WTC11 (cell line): ENCODE measurements at regions not wholly inside any gene's neighbourhood (a gene's known extent, or its start where the extent isn't known, plus 50 kb on each side); places are given as distances from the start of the nearest gene placed in this dataset.

Source experiments
- ATAC-seq: fragments of 200-7000 bp; cut with Tn5 transposase; 2 replicates; pipeline ENCODE4 v1.10.0; 2021; ENCODE audit warnings: mild to moderate bottlenecking, moderate library complexity
- CTCF ChIA-PET: fragments of 300-600 bp; sonication (Branson Sonifier 250); formaldehyde crosslinking; loops from one replicate; lab custom pipeline; 2021; ENCODE audit warnings: antibody characterized with exemption; lab: Charles Lee
- POLR2A ChIA-PET: fragments of 350-600 bp; sonication (Branson Sonifier 250); formaldehyde crosslinking; loops from one replicate; lab custom pipeline; 2021; ENCODE audit warnings: antibody characterized with exemption; lab: Charles Lee
- DNase-seq: peaks from one replicate; pipeline ENCODE4 v3.0.0; 2021; ENCODE audit warnings: low spot score
- H3K27ac Mint-ChIP-seq: 2 replicates; pipeline ENCODE4 v1.8.0; 2021; ENCODE audit warnings: mixed read lengths
- H3K27me3 Mint-ChIP-seq: 2 replicates; pipeline ENCODE4 v1.8.0; 2021; ENCODE audit warnings: low read depth, mild to moderate bottlenecking, moderate library complexity, mixed read lengths
- H3K36me3 Mint-ChIP-seq: 2 replicates; pipeline ENCODE4 v1.8.0; 2021; ENCODE audit warnings: mixed read lengths
- H3K4me1 Mint-ChIP-seq: 2 replicates; pipeline ENCODE4 v1.8.0; 2022; ENCODE audit warnings: mixed read lengths
- H3K4me3 Mint-ChIP-seq: 2 replicates; pipeline ENCODE4 v1.8.0; 2021; ENCODE audit warnings: mild to moderate bottlenecking, moderate library complexity, mixed read lengths
- H3K9me3 Mint-ChIP-seq: 2 replicates; pipeline ENCODE4 v1.8.0; 2021; ENCODE audit warnings: mixed read lengths
- EMX1 ChIP-seq: fragments of 250-450 bp; sonication (Bioruptor Pico); IDR thresholded peaks from 2 replicates; pipeline ENCODE4 v1.8.0; 2021; ENCODE audit warnings: mild to moderate bottlenecking
- FOXJ3 ChIP-seq: sonication (generic); formaldehyde crosslinking; IDR thresholded peaks from 2 replicates; pipeline ENCODE4 v1.9.0; 2021; ENCODE audit warnings: missing genetic modification reagents, mild to moderate bottlenecking, borderline replicate concordance
- FOXP1 ChIP-seq: sonication (generic); formaldehyde crosslinking; IDR thresholded peaks from 2 replicates; pipeline ENCODE4 v1.8.0; 2022; ENCODE audit warnings: missing genetic modification reagents, mild to moderate bottlenecking, moderate library complexity, borderline replicate concordance
- GRHL2 ChIP-seq: fragments of 250-450 bp; sonication (Bioruptor Pico); IDR thresholded peaks from 2 replicates; pipeline ENCODE4 v1.8.0; 2022; ENCODE audit warnings: mild to moderate bottlenecking, moderate library complexity; ENCODE audit not compliant: insufficient replicate concordance, severe bottlenecking
- IRF1 ChIP-seq: sonication (generic); formaldehyde crosslinking; IDR thresholded peaks from 2 replicates; pipeline ENCODE4 v1.8.0; 2023; ENCODE audit warnings: missing genetic modification reagents
- IRF2 ChIP-seq: sonication (generic); formaldehyde crosslinking; IDR thresholded peaks from 2 replicates; pipeline ENCODE4 v1.8.0; 2022; ENCODE audit warnings: low read depth, missing genetic modification reagents, borderline replicate concordance
- JUN ChIP-seq: sonication (generic); formaldehyde crosslinking; IDR thresholded peaks from 2 replicates; pipeline ENCODE4 v1.8.0; 2023; ENCODE audit warnings: mild to moderate bottlenecking, missing genetic modification reagents
- KAT7 ChIP-seq: sonication (generic); formaldehyde crosslinking; IDR thresholded peaks from 2 replicates; pipeline ENCODE4 v1.8.1; 2023; ENCODE audit warnings: missing genetic modification reagents, mild to moderate bottlenecking, borderline replicate concordance
- MXD4 ChIP-seq: fragments of 250-450 bp; sonication (Bioruptor Pico); IDR thresholded peaks from 2 replicates; pipeline ENCODE4 v1.8.0; 2021; ENCODE audit warnings: mild to moderate bottlenecking, moderate library complexity, borderline replicate concordance
- NFYB ChIP-seq: sonication (generic); formaldehyde crosslinking; conservative IDR thresholded peaks from 2 replicates; pipeline ENCODE4 v1.8.0; 2022; ENCODE audit warnings: low read depth, missing genetic modification reagents
- PRDM15 ChIP-seq: sonication (generic); formaldehyde crosslinking; IDR thresholded peaks from 2 replicates; pipeline ENCODE4 v1.8.0; 2022; ENCODE audit warnings: missing genetic modification reagents
- PRRX2 ChIP-seq: fragments of 250-450 bp; sonication (Bioruptor Pico); IDR thresholded peaks from 2 replicates; pipeline ENCODE4 v1.8.0; 2021; ENCODE audit warnings: mild to moderate bottlenecking
- RELA ChIP-seq: sonication (generic); formaldehyde crosslinking; IDR thresholded peaks from 2 replicates; pipeline ENCODE4 v1.8.1; 2022; ENCODE audit warnings: missing genetic modification reagents, mild to moderate bottlenecking, borderline replicate concordance
- SP1 ChIP-seq: sonication (generic); formaldehyde crosslinking; conservative IDR thresholded peaks from 2 replicates; pipeline ENCODE4 v1.8.1; 2022; ENCODE audit warnings: missing genetic modification reagents
- TP53 ChIP-seq: sonication (generic); formaldehyde crosslinking; IDR thresholded peaks from 2 replicates; pipeline ENCODE4 v1.8.1; 2023; ENCODE audit warnings: mild to moderate bottlenecking, missing genetic modification reagents
- ZNF263 ChIP-seq: sonication (generic); formaldehyde crosslinking; IDR thresholded peaks from 2 replicates; pipeline ENCODE4 v1.8.1; 2022; ENCODE audit warnings: low read depth, mild to moderate bottlenecking, moderate library complexity, missing genetic modification reagents
- ZNF425 ChIP-seq: fragments of 250-450 bp; sonication (Bioruptor Pico); conservative IDR thresholded peaks from 2 replicates; pipeline ENCODE4 v1.9.0; 2021; ENCODE audit warnings: mild to moderate bottlenecking
- TF ChIP-seq, protein P1 (sequence below): sonication (generic); formaldehyde crosslinking; IDR thresholded peaks from 2 replicates; pipeline ENCODE4 v1.8.0; 2022; ENCODE audit warnings: mild to moderate bottlenecking, missing genetic modification reagents
- TF ChIP-seq, protein P2 (sequence below): fragments of 250-450 bp; sonication (Bioruptor Pico); IDR thresholded peaks from 2 replicates; pipeline ENCODE4 v1.9.0; 2021; ENCODE audit warnings: mild to moderate bottlenecking
- TF ChIP-seq, protein P3 (sequence below): sonication (generic); formaldehyde crosslinking; IDR thresholded peaks from 2 replicates; pipeline ENCODE4 v1.8.0; 2023; ENCODE audit warnings: mild to moderate bottlenecking, missing genetic modification reagents
- TF ChIP-seq, protein P4 (sequence below): fragments of 250-450 bp; sonication (Bioruptor Pico); IDR thresholded peaks from 2 replicates; pipeline ENCODE4 v1.9.0; 2021; ENCODE audit warnings: moderate library complexity, mild to moderate bottlenecking, inconsistent platforms, borderline replicate concordance

- ATAC-seq (0 out of 2 replicates have a peak, but pooled peaks have one; percentile 5), DNase-seq (no peak)
- TF ChIP-seq, protein P1, sequence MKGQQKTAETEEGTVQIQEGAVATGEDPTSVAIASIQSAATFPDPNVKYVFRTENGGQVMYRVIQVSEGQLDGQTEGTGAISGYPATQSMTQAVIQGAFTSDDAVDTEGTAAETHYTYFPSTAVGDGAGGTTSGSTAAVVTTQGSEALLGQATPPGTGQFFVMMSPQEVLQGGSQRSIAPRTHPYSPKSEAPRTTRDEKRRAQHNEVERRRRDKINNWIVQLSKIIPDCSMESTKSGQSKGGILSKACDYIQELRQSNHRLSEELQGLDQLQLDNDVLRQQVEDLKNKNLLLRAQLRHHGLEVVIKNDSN = no peak
- TF ChIP-seq EMX1 (CRISPR knock-in tag) (no peak), ZNF263 (CRISPR knock-in tag) (no peak)
- TF ChIP-seq, protein P2, sequence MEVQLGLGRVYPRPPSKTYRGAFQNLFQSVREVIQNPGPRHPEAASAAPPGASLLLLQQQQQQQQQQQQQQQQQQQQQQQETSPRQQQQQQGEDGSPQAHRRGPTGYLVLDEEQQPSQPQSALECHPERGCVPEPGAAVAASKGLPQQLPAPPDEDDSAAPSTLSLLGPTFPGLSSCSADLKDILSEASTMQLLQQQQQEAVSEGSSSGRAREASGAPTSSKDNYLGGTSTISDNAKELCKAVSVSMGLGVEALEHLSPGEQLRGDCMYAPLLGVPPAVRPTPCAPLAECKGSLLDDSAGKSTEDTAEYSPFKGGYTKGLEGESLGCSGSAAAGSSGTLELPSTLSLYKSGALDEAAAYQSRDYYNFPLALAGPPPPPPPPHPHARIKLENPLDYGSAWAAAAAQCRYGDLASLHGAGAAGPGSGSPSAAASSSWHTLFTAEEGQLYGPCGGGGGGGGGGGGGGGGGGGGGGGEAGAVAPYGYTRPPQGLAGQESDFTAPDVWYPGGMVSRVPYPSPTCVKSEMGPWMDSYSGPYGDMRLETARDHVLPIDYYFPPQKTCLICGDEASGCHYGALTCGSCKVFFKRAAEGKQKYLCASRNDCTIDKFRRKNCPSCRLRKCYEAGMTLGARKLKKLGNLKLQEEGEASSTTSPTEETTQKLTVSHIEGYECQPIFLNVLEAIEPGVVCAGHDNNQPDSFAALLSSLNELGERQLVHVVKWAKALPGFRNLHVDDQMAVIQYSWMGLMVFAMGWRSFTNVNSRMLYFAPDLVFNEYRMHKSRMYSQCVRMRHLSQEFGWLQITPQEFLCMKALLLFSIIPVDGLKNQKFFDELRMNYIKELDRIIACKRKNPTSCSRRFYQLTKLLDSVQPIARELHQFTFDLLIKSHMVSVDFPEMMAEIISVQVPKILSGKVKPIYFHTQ = no peak
- H3K27me3 Mint-ChIP-seq = no peaks in the 10 kb centered on the region; the same call in 1 of the 2 replicates
- H3K27ac Mint-ChIP-seq = peak overlapping the region; percentile 87
- H3K36me3 Mint-ChIP-seq = 0 out of 2 replicates have a peak, but pooled peaks cover 3% of the 10 kb centered on the region
- peak overlapping the region; percentile 33 for H3K4me3 Mint-ChIP-seq
- no peaks in the 10 kb centered on the region for H3K9me3 Mint-ChIP-seq
- POLR2A ChIA-PET = interaction anchor here (0.9 kb wide), 1 partner anchor 48 kb away, joined by 5 read pairs; a partner anchor contains a TSS
- H3K4me1 Mint-ChIP-seq = peaks cover 32% of the 10 kb centered on the region
- CTCF ChIA-PET = interaction anchor here (1.0 kb wide), 1 partner anchor 9 kb away, joined by 3 read pairs; no protein-coding TSS in a partner anchor
Measured at GRCh38 chr6:26264547-26264946, 100.5 kb upstream of the BTN3A2 start.

- H3K4me3 Mint-ChIP-seq = no peak overlapping the region
- no peaks in the 10 kb centered on the region; the same call in 1 of the 2 replicates for H3K27me3 Mint-ChIP-seq
- peak overlapping the region; percentile 71; the same call in 1 of the 2 replicates for H3K27ac Mint-ChIP-seq
- H3K9me3 Mint-ChIP-seq = no peaks in the 10 kb centered on the region
- H3K36me3 Mint-ChIP-seq = 0 out of 2 replicates have a peak, but pooled peaks cover 3% of the 10 kb centered on the region
- POLR2A ChIA-PET = interaction anchor here (0.6 to 10.5 kb wide), 10 partner anchors 8 to 1626 kb away, joined by 3 to 151 read pairs (median 4); a partner anchor contains a TSS
- DNase-seq (no peak), ATAC-seq (no peak)
- CTCF ChIA-PET = interaction anchor here (2.4 kb wide), 1 partner anchor 9 kb away, joined by 16 read pairs; no protein-coding TSS in a partner anchor
- peaks cover 34% of the 10 kb centered on the region for H3K4me1 Mint-ChIP-seq
- TF ChIP-seq TP53 (CRISPR knock-in tag) (no peak), PRRX2 (no peak), FOXP1 (CRISPR knock-in tag) (no peak), MXD4 (CRISPR knock-in tag) (no peak), JUN (CRISPR knock-in tag) (no peak), ZNF425 (CRISPR knock-in tag) (no peak), PRDM15 (CRISPR knock-in tag) (no peak), FOXJ3 (CRISPR knock-in tag) (no peak), RELA (CRISPR knock-in tag) (no peak), KAT7 (CRISPR knock-in tag) (no peak), NFYB (CRISPR knock-in tag) (no peak), IRF2 (no peak), IRF1 (CRISPR knock-in tag) (no peak), SP1 (CRISPR knock-in tag) (no peak), GRHL2 (CRISPR knock-in tag) (no peak)
- TF ChIP-seq, protein P3, sequence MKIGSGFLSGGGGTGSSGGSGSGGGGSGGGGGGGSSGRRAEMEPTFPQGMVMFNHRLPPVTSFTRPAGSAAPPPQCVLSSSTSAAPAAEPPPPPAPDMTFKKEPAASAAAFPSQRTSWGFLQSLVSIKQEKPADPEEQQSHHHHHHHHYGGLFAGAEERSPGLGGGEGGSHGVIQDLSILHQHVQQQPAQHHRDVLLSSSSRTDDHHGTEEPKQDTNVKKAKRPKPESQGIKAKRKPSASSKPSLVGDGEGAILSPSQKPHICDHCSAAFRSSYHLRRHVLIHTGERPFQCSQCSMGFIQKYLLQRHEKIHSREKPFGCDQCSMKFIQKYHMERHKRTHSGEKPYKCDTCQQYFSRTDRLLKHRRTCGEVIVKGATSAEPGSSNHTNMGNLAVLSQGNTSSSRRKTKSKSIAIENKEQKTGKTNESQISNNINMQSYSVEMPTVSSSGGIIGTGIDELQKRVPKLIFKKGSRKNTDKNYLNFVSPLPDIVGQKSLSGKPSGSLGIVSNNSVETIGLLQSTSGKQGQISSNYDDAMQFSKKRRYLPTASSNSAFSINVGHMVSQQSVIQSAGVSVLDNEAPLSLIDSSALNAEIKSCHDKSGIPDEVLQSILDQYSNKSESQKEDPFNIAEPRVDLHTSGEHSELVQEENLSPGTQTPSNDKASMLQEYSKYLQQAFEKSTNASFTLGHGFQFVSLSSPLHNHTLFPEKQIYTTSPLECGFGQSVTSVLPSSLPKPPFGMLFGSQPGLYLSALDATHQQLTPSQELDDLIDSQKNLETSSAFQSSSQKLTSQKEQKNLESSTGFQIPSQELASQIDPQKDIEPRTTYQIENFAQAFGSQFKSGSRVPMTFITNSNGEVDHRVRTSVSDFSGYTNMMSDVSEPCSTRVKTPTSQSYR (CRISPR knock-in tag) = no peak
- TF ChIP-seq, protein P4, sequence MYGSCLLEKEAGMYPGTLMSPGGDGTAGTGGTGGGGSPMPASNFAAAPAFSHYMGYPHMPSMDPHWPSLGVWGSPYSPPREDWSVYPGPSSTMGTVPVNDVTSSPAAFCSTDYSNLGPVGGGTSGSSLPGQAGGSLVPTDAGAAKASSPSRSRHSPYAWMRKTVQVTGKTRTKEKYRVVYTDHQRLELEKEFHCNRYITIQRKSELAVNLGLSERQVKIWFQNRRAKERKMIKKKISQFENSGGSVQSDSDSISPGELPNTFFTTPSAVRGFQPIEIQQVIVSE (CRISPR knock-in tag) = no peak
Measured at GRCh38 chr6:26267083-26267589, 97.9 kb upstream of the BTN3A2 start.
